ENCODE measurements at regions not wholly inside any gene's neighbourhood (a gene's known extent, or its start where the extent isn't known, plus 50 kb on each side); places are given as distances from the start of the nearest gene placed in this dataset.

- TF ChIP-seq POLR2A (IDR thresholded peaks at IDR 0.05) (no peak), CTCF (IDR thresholded peaks at IDR 0.05) (no peak), EP300 (IDR thresholded peaks at IDR 0.05) (no peak), POLR2AphosphoS5 (IDR thresholded peaks at IDR 0.05) (no peak)
These were observed 223.7 kb downstream of the BUB3 start for GRCh38 chr10:123377883-123378282.

Data from sigmoid colon (tissue), 4 donors.